Loucy (cell line): ENCODE measurements at regions not wholly inside any gene's neighbourhood (a gene's known extent, or its start where the extent isn't known, plus 50 kb on each side); places are given as distances from the start of the nearest gene placed in this dataset.

Source experiments
- CTCF ChIP-seq: fragments of 200-600 bp; sonication (generic); conservative IDR thresholded peaks from 2 replicates; pipeline ENCODE4 v1.5.1; 2014; ENCODE audit warnings: mild to moderate bottlenecking, antibody characterized with exemption, low read length
- EZH2phosphoT487 ChIP-seq: fragments of 200-600 bp; IDR thresholded peaks from 2 replicates; pipeline ENCODE4 v1.6.1; 2018; ENCODE audit warnings: antibody characterized with exemption, mild to moderate bottlenecking, moderate library complexity, borderline replicate concordance

- TF ChIP-seq CTCF (no peak), EZH2phosphoT487 (no peak)
Observed at GRCh38 chr11:80773919-80774318, 1333.1 kb upstream of the TENM4 start.
